Thymus (tissue), 11 donors: ENCODE measurements at regions not wholly inside any gene's neighbourhood (a gene's known extent, or its start where the extent isn't known, plus 50 kb on each side); places are given as distances from the start of the nearest gene placed in this dataset.

Experiments used
- DNase-seq, 9 donors: peaks; one replicate each; pipeline ENCODE4 v3.0.0-alpha.2; 2013; ENCODE audit warnings: low spot score in 9 of 9, low read depth in 6 of 9, missing footprints in 1 of 9
- H3K27ac ChIP-seq, 2 donors: one replicate each; pipeline ENCODE4 v1.5.1; 2013; ENCODE audit warnings: control low read depth in 1 of 2, low read depth in 1 of 2, low read length in 1 of 2, mild to moderate bottlenecking in 1 of 2, moderate library complexity in 1 of 2
- H3K27me3 ChIP-seq, 2 donors: one replicate each; pipeline ENCODE4 v1.5.1; 2013; ENCODE audit warnings: low read length in 1 of 2; ENCODE audit not compliant: control insufficient read depth in 2 of 2, insufficient read depth in 1 of 2
- H3K36me3 ChIP-seq, 2 donors: one replicate each; pipeline ENCODE4 v1.5.1; 2013; ENCODE audit warnings: low read length in 1 of 2, mild to moderate bottlenecking in 1 of 2, moderate library complexity in 1 of 2; ENCODE audit not compliant: control insufficient read depth in 2 of 2, insufficient read depth in 2 of 2
- H3K4me1 ChIP-seq, 2 donors: one replicate each; pipeline ENCODE4 v1.5.1; 2013; ENCODE audit warnings: low read length in 2 of 2; ENCODE audit not compliant: control insufficient read depth in 2 of 2, insufficient read depth in 2 of 2
- H3K4me3 ChIP-seq, 2 donors: one replicate each; pipeline ENCODE4 v1.5.1; 2013; ENCODE audit warnings: low read length in 2 of 2, control low read depth in 1 of 2, mild to moderate bottlenecking in 1 of 2
- H3K9me3 ChIP-seq, 2 donors: one replicate each; pipeline ENCODE4 v1.5.1; 2013; ENCODE audit warnings: low read length in 1 of 2, mild to moderate bottlenecking in 1 of 2; ENCODE audit not compliant: control insufficient read depth in 2 of 2, insufficient read depth in 1 of 2
- WGBS: extraction: QIAGEN DNeasy Blood & Tissue Kit; methylation state at CpG from one replicate; pipeline ENCODE4 v1.1.7; 2013; 5-methylcytosine and 5-hydroxymethylcytosine counted together
- donor health status: healthy.

DNA sequence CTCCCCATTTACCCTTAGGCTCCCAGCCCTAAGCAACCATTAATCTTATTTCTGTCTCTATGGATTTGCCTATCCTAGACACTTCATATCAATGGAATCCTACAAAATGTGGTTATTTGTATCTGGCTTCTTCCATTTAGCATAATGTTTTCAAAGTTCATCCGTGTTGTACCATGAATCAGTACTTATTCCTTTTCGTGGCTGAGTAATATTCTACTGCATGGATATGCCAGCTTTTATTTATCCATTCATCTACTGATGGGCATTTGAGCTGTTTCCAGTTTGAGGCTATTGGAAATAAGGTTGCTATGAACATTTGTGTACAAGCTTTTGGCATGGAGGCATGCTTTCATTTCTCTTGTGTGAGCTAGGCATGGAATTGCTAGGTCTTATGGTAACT lies 121.1 kb downstream of the WDR11 start:
- H3K36me3 ChIP-seq: no peaks in the 10 kb centered on the region
- H3K9me3 ChIP-seq: no peaks in the 10 kb centered on the region
- no peak overlapping the region for H3K4me3 ChIP-seq
- H3K4me1 ChIP-seq: peaks cover 0 to 7% of the 10 kb centered on the region in 2 donors
- 92% methylated on average over 2 of the region's 2 CpGs for WGBS
- H3K27me3 ChIP-seq: no peaks in the 10 kb centered on the region
- DNase-seq: no peak
- no peak overlapping the region for H3K27ac ChIP-seq

DNA sequence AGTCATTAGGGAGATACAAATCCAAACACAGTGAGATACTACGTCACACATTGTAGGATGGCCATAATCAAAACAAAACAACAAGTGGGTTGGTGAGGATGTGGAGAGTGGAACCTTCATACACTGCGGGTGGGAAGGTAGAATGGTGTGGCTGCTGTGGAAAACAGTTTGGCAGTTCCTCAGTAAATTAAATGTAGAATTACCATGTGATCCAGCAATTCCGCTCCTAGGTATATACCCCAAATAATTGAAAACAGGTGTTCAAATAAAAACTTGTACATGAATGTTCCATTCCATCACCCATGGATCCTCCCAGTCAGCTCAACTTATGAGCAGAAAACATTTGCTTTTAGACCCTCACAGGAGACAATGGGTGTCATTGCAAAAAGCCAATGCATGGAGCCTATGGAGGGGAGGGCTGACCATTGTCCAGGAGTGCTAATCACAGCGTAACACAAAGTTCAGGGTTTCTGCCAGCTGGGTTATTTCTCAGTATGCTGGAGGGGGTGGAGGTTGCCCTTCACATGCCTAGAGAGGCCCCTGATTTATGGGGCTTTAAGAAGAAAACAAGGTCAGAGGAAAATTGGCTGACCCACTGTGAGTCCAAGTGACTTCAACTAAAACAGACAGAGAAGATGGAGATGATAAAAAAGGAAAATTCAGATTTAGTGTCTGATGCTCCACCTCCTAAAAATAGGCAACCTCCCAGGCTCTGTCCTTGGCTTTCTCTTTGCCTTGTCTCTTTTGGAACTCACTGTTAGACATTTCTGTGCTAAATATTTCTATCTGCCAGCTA lies 124.1 kb downstream of the WDR11 start:
- no peak for DNase-seq
- Histone ChIP-seq H3K9me3 (no peaks in the 10 kb centered on the region), H3K36me3 (no peaks in the 10 kb centered on the region), H3K27me3 (peaks cover 16 to 26% of the 10 kb centered on the region in 2 donors), H3K27ac (no peak overlapping the region), H3K4me1 (peaks cover 0 to 3% of the 10 kb centered on the region in 2 donors), H3K4me3 (no peak overlapping the region)
- whole genome bisulfite sequencing: 95% methylated on average over 4 of the region's 4 CpGs

DNA sequence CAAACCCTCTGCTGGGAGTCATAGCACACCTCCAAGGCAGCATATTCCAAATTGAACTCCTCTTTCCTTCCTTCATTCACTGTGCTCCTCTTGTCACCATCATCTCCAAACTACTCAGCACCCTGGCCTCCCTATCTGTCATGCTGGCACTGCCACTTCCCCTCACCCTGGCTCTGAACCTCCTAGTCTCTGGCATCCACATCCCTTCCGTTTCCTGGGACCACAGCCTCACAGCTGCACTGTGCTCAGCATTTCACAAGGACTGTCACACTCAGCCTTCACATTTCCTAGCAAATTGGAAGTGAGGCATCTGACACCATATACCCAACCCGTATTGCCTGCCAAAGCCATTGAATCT lies 124.7 kb downstream of the WDR11 start:
- DNase-seq: no peak
- peaks cover 20 to 30% of the 10 kb centered on the region in 2 donors for H3K27me3 ChIP-seq
- H3K4me3 ChIP-seq: no peak overlapping the region
- H3K36me3 ChIP-seq: no peaks in the 10 kb centered on the region
- no peaks in the 10 kb centered on the region for H3K9me3 ChIP-seq
- WGBS: 77% methylated on average over 2 of the region's 2 CpGs
- H3K27ac ChIP-seq: no peak overlapping the region
- H3K4me1 ChIP-seq: peaks cover 0 to 2% of the 10 kb centered on the region in 2 donors

DNA sequence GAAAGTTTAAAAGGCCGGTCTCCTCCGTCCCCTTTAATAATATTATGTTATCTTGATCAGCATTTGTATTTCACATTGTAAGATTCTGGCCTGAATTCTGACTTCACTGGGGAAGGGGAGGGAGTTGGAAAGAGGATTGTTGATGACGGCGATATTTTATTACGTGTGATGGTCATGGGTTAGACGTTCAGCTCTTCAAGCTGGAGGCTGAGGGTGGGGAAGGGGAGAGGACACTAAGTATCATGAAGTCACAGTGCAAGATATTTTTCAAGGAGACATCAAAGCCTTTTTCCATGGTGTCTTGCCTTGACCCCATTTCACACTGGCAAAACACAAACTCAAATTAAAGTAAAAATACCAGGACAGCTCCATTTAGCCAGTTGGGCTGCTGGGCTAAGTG lies 126.7 kb downstream of the WDR11 start:
- Histone ChIP-seq H3K36me3 (no peaks in the 10 kb centered on the region), H3K4me1 (peaks cover 0 to 2% of the 10 kb centered on the region in 2 donors), H3K9me3 (no peaks in the 10 kb centered on the region), H3K27ac (no peak overlapping the region), H3K4me3 (no peak overlapping the region), H3K27me3 (peaks cover 23 to 39% of the 10 kb centered on the region in 2 donors)
- 90% methylated on average over 6 of the region's 6 CpGs for WGBS
- no peak for DNase-seq

DNA sequence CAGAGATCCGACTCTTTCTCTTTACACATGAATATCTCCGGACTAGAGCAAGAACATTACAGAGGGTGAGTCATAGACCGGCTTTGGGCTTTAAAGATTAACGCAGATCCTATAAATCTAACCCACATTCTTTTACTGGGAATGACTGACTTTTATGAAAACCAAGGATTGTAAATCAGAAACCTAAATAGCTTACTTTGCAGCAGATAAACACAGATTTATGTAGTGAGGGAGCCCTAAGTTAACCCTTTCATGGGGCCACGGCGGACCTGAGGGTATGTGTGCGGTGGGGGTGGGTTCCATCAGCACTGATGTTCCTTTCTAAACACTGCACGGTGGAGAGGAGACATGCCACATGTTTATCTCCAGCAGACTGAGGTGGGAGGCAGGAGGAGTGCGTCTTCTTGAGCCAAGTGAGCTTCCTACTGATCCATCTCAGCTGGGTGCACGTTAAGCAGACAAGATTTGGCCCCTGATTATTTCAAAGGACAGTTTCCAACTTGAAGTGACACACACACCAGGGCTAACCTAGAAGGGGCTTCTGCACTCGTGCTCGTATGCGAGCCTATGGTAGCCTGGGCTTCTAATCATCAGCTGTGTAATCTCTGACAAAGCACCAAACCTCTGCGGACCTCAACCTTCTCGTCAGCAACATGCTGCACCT lies 127.6 kb downstream of the WDR11 start:
- Histone ChIP-seq H3K27ac (no peak overlapping the region), H3K4me1 (no peaks in the 10 kb centered on the region), H3K27me3 (peaks cover 23 to 39% of the 10 kb centered on the region in 2 donors), H3K9me3 (no peaks in the 10 kb centered on the region), H3K36me3 (no peaks in the 10 kb centered on the region), H3K4me3 (no peak overlapping the region)
- DNase-seq: no peak
- WGBS: 40% methylated on average over 15 of the region's 15 CpGs

DNA sequence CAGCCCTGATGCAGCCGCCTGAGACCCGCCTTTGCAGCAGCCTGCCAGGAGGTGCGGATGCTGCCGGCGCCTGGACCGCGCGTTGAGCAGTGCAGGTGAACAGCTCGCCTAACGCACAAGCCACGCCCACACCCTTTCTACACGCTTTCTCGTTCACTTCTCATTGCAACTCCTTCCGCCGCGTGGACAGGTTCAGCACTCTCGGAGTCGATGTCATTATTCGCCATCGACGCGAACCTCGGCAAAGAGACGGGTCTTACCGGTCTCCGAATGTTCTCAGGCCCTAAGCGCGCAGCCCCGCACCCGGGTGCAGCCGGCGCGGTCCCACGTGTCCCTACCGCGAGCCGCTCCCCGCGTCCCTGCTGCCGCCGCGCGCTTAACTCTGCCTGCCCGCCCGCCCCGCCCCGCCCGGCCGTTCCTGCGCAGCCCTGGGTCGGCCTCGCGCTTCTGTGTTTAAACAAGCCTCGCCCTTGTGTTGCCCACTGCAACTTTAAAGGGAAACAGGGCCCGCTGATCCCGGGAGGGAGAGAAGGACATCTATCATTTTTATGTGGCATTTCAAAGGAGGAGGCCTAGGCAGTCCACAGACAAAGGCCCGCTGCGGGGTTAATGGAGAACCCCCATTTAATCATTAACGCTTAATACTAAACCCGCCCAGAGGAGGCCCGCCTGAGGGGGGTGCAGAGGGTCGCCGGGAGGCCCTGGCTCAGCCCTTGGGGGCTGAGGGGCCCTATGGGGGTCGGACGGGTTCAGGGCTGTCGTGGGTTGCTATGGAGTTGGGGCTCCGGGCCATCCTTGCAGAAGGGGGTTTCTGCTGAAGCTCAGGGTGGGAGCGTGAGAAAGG lies 128.5 kb downstream of the WDR11 start:
- no peaks in the 10 kb centered on the region for H3K36me3 ChIP-seq
- no peaks in the 10 kb centered on the region for H3K9me3 ChIP-seq
- H3K27me3 ChIP-seq: peaks cover 23 to 39% of the 10 kb centered on the region in 2 donors
- DNase-seq: peak in 1 of 9 donors; percentile 20
- H3K4me3 ChIP-seq: peak overlapping the region in 1 of 2 donors; percentile 3
- 4% methylated on average over 68 of the region's 68 CpGs for WGBS
- no peaks in the 10 kb centered on the region for H3K4me1 ChIP-seq
- no peak overlapping the region for H3K27ac ChIP-seq

DNA sequence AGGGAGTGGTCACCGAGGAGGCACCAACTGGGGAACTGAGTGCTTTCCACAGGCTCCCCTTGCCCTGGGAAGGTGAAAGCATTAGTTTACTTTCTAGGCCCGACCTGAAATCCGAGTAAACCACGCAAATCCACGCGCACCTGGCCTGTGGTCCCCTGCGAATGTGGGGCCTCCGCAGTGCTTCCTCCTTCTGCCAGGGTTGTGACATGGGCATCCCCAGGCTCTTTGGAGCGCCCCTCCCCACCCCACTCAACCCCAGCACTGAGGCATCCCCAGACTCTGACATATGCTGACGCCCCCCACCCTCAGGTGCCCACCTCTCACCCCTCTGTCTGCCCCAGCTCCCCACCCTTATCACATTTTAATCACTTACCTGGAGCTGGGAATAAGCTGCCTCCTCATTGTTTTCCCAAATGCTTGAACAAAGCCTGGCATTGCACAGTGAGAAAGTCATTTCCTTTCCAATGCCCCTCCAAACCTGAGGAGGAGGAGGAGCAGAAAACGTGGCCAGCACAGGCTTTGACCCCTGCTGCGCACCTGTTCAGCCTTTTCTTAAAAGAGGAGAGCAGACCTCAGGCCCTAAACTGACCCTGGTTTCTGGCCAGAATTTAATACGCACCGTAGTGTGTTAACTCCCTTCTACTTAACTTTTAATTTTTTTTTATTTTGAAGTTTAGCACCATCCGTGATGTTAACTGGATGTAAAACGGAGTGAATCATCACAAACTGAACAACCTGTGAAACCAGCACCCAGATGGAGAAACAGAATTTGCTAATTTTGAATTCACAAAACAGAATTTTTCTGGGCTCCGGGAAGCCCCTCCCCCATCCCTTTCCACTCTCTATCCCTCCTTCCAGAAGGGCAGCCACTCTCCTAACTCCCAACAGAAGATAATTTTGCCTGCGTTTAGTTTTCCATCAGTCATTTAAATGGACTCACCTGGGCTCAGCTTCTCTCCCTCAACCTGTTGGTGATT lies 129.4 kb downstream of the WDR11 start:
- no peak overlapping the region for H3K27ac ChIP-seq
- H3K4me1 ChIP-seq: no peaks in the 10 kb centered on the region
- 47% methylated on average over 18 of the region's 18 CpGs for WGBS
- H3K4me3 ChIP-seq: no peak overlapping the region
- peaks cover 23 to 39% of the 10 kb centered on the region in 2 donors for H3K27me3 ChIP-seq
- H3K9me3 ChIP-seq: no peaks in the 10 kb centered on the region
- H3K36me3 ChIP-seq: no peaks in the 10 kb centered on the region
- no peak for DNase-seq

DNA sequence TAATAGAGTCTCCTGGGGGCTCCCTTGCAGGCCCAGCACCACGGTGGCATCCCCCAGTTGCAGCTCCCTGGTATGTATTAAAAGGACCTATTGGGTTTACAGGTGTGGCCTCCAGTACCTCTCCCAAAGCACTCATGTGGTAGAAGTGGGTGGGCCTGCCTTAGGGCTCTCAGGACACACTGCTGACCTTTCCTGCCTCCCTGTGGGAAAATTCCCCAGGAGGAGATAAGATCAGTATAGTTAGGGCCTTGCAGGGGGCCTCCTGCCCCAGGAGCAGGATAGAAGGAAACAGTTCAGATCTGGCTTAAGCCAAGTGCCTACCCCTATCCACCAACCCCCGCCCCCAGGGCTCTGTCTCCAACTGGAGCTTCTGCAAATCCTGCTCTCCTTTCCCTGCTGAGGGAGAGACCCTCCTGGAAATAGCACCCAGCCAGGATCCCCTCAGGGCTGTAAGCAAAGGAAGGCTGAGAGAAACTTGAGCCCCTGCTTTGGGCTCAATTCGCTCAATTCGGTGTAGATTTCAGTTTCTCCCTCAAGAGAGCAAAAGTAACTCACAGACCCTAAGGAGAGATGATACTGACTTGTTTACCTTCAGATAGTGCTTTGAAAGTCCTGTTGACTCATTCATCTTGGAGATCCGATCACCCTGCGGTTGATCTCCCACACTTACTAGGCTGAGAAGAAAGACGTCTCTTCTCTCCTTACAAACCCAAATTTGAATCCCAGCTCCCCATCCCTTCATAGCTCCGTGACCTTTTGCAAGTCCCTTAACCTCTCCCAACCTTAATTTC lies 130.6 kb downstream of the WDR11 start:
- Histone ChIP-seq H3K4me3 (no peak overlapping the region), H3K9me3 (no peaks in the 10 kb centered on the region), H3K27me3 (peaks cover 23 to 39% of the 10 kb centered on the region in 2 donors), H3K36me3 (no peaks in the 10 kb centered on the region), H3K4me1 (no peaks in the 10 kb centered on the region), H3K27ac (no peak overlapping the region)
- no peak for DNase-seq
- WGBS: 73% methylated on average over 8 of the region's 8 CpGs
